HG02588 (cell line): ENCODE measurements at regions not wholly inside any gene's neighbourhood (a gene's known extent, or its start where the extent isn't known, plus 50 kb on each side); places are given as distances from the start of the nearest gene placed in this dataset.

ENCODE experiments used
- ATAC-seq: cut with Tn5 transposase; IDR thresholded peaks from one replicate; pipeline ENCODE4 v1.9.1; 2021; ENCODE audit warnings: mild to moderate bottlenecking, moderate library complexity; ENCODE audit not compliant: unreplicated experiment

- ATAC-seq: no peak
Measured at GRCh38 chr10:125283836-125284614, 123.7 kb upstream of the CTBP2 start.

GRCh38 chr10:125283191-125283835, 123.0 kb upstream of the CTBP2 start:
- ATAC-seq: no peak

DNA sequence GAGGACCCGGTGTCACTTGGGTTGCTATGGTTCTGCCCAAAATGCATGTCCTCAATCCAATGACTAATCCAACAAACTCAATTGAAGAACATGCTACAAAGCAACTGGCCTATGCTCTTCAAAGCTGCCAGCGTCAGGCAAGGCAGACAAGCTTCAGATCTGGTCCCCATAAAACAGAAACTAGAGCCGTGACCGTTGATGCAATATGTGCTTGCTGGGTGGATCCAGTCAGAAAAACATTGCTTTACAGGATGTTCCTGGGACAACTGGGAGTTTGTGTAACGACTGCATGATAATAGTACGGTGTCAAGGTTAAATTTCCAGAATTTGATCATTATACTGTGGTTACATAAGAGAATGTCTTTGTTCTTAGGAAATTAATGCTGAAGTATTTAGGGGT, 120.7 kb upstream of the CTBP2 start:
- ATAC-seq: no peak

DNA sequence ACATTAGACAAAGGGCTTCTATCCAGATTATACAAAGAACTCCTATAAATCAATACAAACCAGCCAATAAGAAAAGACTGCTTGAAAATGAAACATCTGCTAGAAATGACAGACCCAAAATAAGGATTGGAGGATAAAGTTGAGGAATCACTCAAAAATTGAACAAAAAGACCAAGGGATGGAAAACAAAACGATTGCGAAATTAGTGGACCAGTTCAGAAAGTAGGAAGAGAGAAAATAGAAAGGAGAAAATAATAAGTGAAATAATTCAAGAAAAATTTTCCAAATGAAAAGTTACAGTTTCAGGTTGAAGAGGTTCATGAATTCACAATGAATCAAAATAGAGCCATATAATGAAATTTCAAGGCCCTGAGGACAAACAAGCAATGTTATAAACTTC, 115.8 kb upstream of the CTBP2 start:
- no peak for ATAC-seq

GRCh38 chr10:125274961-125275360, 114.6 kb upstream of the CTBP2 start:
- no peak for ATAC-seq

GRCh38 chr10:125273023-125273422, 112.7 kb upstream of the CTBP2 start:
- no peak for ATAC-seq

- ATAC-seq: no peak
Measured at GRCh38 chr10:125269716-125270115, 109.4 kb upstream of the CTBP2 start.

GRCh38 chr10:125266966-125267365, 106.6 kb upstream of the CTBP2 start:
- ATAC-seq: no peak

GRCh38 chr10:125266541-125266940, 106.2 kb upstream of the CTBP2 start:
- ATAC-seq: no peak

GRCh38 chr10:125265579-125265955, 105.2 kb upstream of the CTBP2 start:
- ATAC-seq: no peak

GRCh38 chr10:125264757-125265578, 104.6 kb upstream of the CTBP2 start:
- ATAC-seq: no peak

- ATAC-seq: no peak
Measured at GRCh38 chr10:125264091-125264490, 103.7 kb upstream of the CTBP2 start.

GRCh38 chr10:125263551-125263950, 103.2 kb upstream of the CTBP2 start:
- no peak for ATAC-seq

DNA sequence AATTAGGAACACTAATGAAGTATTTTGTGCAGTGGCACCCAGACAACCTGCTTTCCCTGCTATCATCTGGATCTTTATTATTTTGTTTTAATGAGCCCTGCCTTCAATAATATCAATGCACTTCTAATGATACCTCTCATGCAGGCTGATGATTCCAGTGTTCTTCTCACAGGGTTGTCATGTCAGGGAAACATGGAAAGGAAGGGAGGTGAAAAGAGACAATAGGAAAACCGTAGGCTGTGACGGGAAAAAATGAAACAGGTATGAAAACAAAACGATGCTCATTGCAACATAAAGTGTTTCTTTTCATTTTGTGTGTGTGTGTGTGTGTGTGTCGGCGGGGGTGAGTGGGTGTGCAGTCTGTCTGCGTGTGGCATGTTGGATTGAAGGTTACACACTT, 102.6 kb upstream of the CTBP2 start:
- no peak for ATAC-seq

- ATAC-seq: no peak
Measured at GRCh38 chr10:125262409-125262808, 102.0 kb upstream of the CTBP2 start.

GRCh38 chr10:125261491-125262186, 101.3 kb upstream of the CTBP2 start:
- no peak for ATAC-seq

DNA sequence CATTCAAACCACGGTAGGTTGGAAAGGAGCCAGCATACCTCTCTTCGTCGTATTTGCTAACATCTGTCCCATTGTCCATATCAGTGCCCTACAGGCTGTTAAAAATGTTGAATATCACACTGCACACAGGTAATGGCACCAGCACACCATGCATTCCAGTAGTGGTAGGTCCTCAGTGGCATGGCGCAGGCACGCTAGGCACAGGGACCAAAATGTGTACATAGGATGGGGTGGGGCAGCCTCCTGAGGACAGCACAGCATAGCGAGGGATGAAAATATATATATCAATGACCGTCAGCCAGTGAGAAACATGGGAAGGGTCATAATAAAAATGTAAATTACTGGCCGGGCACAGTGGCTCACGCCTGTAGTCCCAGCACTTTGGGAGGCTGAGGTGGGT, 99.9 kb upstream of the CTBP2 start:
- no peak for ATAC-seq

GRCh38 chr10:125259651-125260050, 99.3 kb upstream of the CTBP2 start:
- ATAC-seq: no peak

GRCh38 chr10:125258676-125259075, 98.3 kb upstream of the CTBP2 start:
- ATAC-seq: no peak

DNA sequence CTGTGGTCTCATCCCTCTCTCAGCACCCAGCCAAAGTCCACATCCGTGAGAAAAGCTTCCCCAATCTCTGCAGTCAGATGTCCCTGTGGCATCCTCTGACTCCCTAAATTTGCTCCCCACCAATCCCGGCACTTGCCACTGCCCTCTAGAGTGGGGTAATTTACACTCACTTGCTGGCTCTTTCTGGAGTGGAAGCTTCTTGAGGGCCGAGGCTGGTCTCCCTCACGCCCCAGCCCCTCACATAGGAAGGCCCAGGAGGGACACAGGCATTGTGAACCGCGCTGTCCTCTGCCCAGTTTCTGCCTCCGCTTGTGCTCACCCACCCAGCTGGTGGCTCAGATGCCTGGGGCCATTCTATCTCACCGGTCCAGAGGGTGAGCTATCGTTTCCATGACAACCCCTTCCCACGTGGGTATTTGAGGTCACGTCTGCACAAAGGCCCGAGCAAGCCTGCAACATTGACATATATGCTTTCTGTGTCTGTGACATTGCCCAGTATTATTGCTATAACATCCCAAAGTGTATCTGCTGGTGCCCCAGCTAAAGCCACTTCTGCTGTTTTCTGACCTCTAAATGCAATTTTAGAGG, 97.3 kb upstream of the CTBP2 start:
- no peak for ATAC-seq

DNA sequence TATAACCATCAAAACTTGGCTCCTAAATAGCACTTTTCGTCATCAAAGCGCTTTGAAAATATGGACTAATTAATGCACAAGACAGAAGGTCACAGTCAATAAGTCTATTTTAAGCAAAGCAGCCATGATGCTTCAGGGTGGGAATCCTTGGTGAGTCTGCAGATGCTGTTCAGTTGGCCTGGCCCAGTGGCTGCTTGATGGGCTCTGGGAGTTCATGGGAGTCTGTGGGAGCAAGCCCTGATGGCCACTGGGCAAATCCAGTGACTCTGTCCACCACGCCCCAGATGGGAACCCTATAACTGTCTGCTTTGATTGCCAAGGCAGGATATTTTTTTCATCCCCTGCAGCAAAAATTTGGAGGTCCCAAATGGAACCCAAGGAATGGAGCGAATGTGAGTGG, 95.7 kb upstream of the CTBP2 start:
- ATAC-seq: no peak
